Activated CD4-positive, CD25-positive, alpha-beta regulatory T cell (primary cell): ENCODE measurements at regions not wholly inside any gene's neighbourhood (a gene's known extent, or its start where the extent isn't known, plus 50 kb on each side); places are given as distances from the start of the nearest gene placed in this dataset.
"Not testable (repeated sequence)": the region's sequence is repeated elsewhere in the genome, so short reads cannot be mapped to it uniquely, and the experiment has no call there.

Experiments used
- DNase-seq, 4 experiments: peaks; one replicate each; lab custom pipeline; 2025; lab: John Stamatoyannopoulos, UW

GRCh38 chr2:118388771-118389170 lies 300.5 kb downstream of the INSIG2 start:
- no peak for DNase-seq

- no peak for DNase-seq
Measured at GRCh38 chr2:118387509-118387908, 299.2 kb downstream of the INSIG2 start.

GRCh38 chr2:118386641-118387302 lies 298.5 kb downstream of the INSIG2 start:
- DNase-seq = no peak

- no peak for DNase-seq
Measured at GRCh38 chr2:118380915-118381653, 292.8 kb downstream of the INSIG2 start.

GRCh38 chr2:118375907-118376485 lies 287.7 kb downstream of the INSIG2 start:
- DNase-seq = no peak

GRCh38 chr2:118374974-118375755 lies 286.9 kb downstream of the INSIG2 start:
- DNase-seq = no peak

GRCh38 chr2:118372886-118373830 lies 284.9 kb downstream of the INSIG2 start:
- DNase-seq = no peak

- DNase-seq = no peak
Measured at GRCh38 chr2:118371515-118371914, 283.2 kb downstream of the INSIG2 start.

GRCh38 chr2:118369521-118369920 lies 281.2 kb downstream of the INSIG2 start:
- not testable (repeated sequence) for DNase-seq

GRCh38 chr2:118363604-118364003 lies 275.3 kb downstream of the INSIG2 start:
- DNase-seq = no peak

GRCh38 chr2:118356051-118356450 lies 267.8 kb downstream of the INSIG2 start:
- no peak for DNase-seq

- DNase-seq = no peak
Measured at GRCh38 chr2:118351796-118352195, 263.5 kb downstream of the INSIG2 start.

- no peak for DNase-seq
Measured at GRCh38 chr2:118350621-118351020, 262.4 kb downstream of the INSIG2 start.

- DNase-seq = no peak
Measured at GRCh38 chr2:118349365-118349764, 261.1 kb downstream of the INSIG2 start.

- DNase-seq = no peak
Measured at GRCh38 chr2:118348380-118349034, 260.2 kb downstream of the INSIG2 start.

GRCh38 chr2:118345465-118345864 lies 257.2 kb downstream of the INSIG2 start:
- DNase-seq = no peak

- no peak for DNase-seq
Measured at GRCh38 chr2:118340103-118340502, 251.8 kb downstream of the INSIG2 start.

- DNase-seq = no peak
Measured at GRCh38 chr2:118339386-118339785, 251.1 kb downstream of the INSIG2 start.

- DNase-seq = no peak
Measured at GRCh38 chr2:118333664-118334063, 245.4 kb downstream of the INSIG2 start.

- DNase-seq = no peak
Measured at GRCh38 chr2:118325321-118325955, 237.2 kb downstream of the INSIG2 start.
